A673 (cell line): ENCODE measurements at regions not wholly inside any gene's neighbourhood (a gene's known extent, or its start where the extent isn't known, plus 50 kb on each side); places are given as distances from the start of the nearest gene placed in this dataset.

Experiments used
- CTCF ChIP-seq: fragments of 300-800, 200-600 bp; sonication (generic); conservative IDR thresholded peaks from 2 replicates; pipeline ENCODE4 v1.5.1; 2017; ENCODE audit warnings: low read depth, mild to moderate bottlenecking, antibody characterized with exemption, low read length, moderate library complexity, mixed read lengths
- EZH2 ChIP-seq: fragments of 200-600 bp; sonication (generic); IDR thresholded peaks from 2 replicates; pipeline ENCODE4 v1.6.1; 2017; ENCODE audit warnings: borderline replicate concordance, low read depth, mild to moderate bottlenecking, mixed read lengths, antibody characterized with exemption, low read length; ENCODE audit not compliant: poor library complexity, severe bottlenecking

GRCh38 chr1:224496826-224497225 lies 62.2 kb upstream of the WDR26 start:
- TF ChIP-seq EZH2 (no peak), CTCF (no peak)
